Activated naive CD4-positive, alpha-beta T cell treated with anti-CD3 and anti-CD28 coated beads for 36 hours (primary cell): ENCODE measurements at regions not wholly inside any gene's neighbourhood (a gene's known extent, or its start where the extent isn't known, plus 50 kb on each side); places are given as distances from the start of the nearest gene placed in this dataset.
"Not testable (repeated sequence)": the region's sequence is repeated elsewhere in the genome, so short reads cannot be mapped to it uniquely, and the experiment has no call there.

Source experiments
- CTCF ChIA-PET: fragments of 350-600 bp; sonication (Branson Sonifier 250); formaldehyde crosslinking; loops from one replicate; lab custom pipeline; 2021; ENCODE audit warnings: antibody characterized with exemption; lab: Charles Lee
- DNase-seq: peaks from one replicate; pipeline ENCODE4 v3.0.0-alpha.2; 2020
- H3K27ac Mint-ChIP-seq: one replicate; pipeline ENCODE4 v1.8.0; 2021; ENCODE audit warnings: mild to moderate bottlenecking, mixed read lengths
- H3K27me3 Mint-ChIP-seq: one replicate; pipeline ENCODE4 v1.8.0; 2021; ENCODE audit warnings: low read depth, mixed read lengths
- H3K36me3 Mint-ChIP-seq: one replicate; pipeline ENCODE4 v1.8.0; 2021; ENCODE audit warnings: low read depth, mixed read lengths
- H3K4me1 Mint-ChIP-seq: one replicate; pipeline ENCODE4 v1.8.0; 2021; ENCODE audit warnings: low read depth, mixed read lengths
- H3K4me3 Mint-ChIP-seq: one replicate; pipeline ENCODE4 v1.8.0; 2021; ENCODE audit warnings: mild to moderate bottlenecking, moderate library complexity, mixed read lengths
- H3K9me3 Mint-ChIP-seq: one replicate; pipeline ENCODE4 v1.8.0; 2021; ENCODE audit warnings: mixed read lengths
- intact Hi-C: fragments of 100-400 bp; cut with micrococcal nuclease; formaldehyde crosslinking; loops from one replicate; pipeline ENCODE4 v1.15.1; 2023

DNA sequence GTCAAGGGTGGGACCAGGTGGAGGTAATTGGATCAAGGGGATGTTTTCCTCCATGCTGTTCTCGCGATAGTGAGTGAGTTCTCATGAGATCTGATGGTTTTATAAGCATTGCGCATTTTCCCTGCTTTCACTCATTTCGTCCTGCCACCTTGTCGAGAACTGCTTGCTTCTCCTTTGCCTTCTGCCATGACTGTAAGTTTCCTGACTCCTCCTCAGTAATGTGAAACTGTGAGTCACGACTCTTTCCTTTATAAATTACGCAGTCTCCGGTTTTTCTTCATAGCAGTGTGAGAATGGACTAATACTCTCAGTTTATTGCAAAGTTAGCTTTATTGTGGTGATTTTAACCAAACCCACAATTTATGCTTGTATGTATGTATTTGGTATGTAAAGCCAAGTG is 878.5 kb upstream of the ANO3 start:
- Mint-ChIP-seq H3K36me3 (no peaks in the 10 kb centered on the region), H3K4me1 (no peaks in the 10 kb centered on the region), H3K4me3 (no peak overlapping the region), H3K27me3 (no peaks in the 10 kb centered on the region), H3K27ac (no peak overlapping the region), H3K9me3 (peaks cover 7% of the 10 kb centered on the region)
- DNase-seq, result no peak
- CTCF ChIA-PET, result no interaction called here
- intact Hi-C loops, result no loop called here

DNA sequence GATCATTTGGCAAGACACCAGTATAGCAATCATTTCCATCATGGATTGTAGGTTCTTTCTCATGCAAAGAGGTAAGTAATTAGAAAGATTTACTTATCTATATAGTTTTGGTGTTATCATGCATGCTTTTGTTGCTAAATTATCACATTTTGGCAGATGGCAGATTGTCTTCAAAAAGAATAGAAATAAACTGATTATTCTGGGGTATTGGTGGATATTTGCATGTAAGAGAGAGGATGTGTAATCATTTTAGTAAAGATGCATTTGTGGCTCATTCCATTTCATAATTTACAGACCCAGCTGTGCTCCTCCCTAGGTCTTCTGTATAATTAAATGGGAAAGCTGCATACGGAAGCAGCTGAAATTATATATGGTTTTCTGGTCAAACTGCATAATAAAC is 875.7 kb upstream of the ANO3 start:
- Mint-ChIP-seq H3K27me3 (no peaks in the 10 kb centered on the region), H3K4me1 (no peaks in the 10 kb centered on the region), H3K4me3 (no peak overlapping the region), H3K9me3 (peaks cover 2% of the 10 kb centered on the region), H3K27ac (no peak overlapping the region), H3K36me3 (no peaks in the 10 kb centered on the region)
- CTCF ChIA-PET, result no interaction called here
- intact Hi-C loops, result no loop called here
- DNase-seq, result no peak

- Mint-ChIP-seq H3K36me3 (no peaks in the 10 kb centered on the region), H3K27ac (no peak overlapping the region), H3K4me3 (no peak overlapping the region), H3K4me1 (no peaks in the 10 kb centered on the region), H3K9me3 (peaks cover 6% of the 10 kb centered on the region), H3K27me3 (no peaks in the 10 kb centered on the region)
- intact Hi-C loops, result no loop called here
- no peak for DNase-seq
- CTCF ChIA-PET, result no interaction called here
These were observed 847.9 kb upstream of the ANO3 start for GRCh38 chr11:25483915-25484635.

DNA sequence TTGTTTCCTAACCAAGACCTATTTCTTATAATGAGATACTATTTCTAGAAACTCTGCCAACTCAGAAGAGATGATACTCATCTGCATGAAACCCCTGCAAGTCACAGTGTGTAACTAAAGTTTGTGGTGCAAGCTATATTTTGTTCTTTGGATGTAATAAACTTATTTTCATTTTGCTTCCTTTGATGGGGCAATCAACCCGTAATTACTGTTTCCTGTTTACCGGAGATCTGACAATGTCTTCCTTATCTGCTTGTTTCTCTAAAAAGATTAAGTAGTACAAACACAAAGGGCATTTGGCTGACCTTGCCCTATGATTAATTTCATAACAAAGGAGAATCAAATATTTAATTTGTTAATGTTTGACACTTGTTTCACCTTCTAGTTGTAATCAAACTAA is 846.6 kb upstream of the ANO3 start:
- Mint-ChIP-seq H3K4me1 (no peaks in the 10 kb centered on the region), H3K9me3 (peaks cover 6% of the 10 kb centered on the region), H3K36me3 (no peaks in the 10 kb centered on the region), H3K4me3 (no peak overlapping the region), H3K27ac (no peak overlapping the region), H3K27me3 (no peaks in the 10 kb centered on the region)
- no peak for DNase-seq
- intact Hi-C loops, result no loop called here
- CTCF ChIA-PET, result no interaction called here

DNA sequence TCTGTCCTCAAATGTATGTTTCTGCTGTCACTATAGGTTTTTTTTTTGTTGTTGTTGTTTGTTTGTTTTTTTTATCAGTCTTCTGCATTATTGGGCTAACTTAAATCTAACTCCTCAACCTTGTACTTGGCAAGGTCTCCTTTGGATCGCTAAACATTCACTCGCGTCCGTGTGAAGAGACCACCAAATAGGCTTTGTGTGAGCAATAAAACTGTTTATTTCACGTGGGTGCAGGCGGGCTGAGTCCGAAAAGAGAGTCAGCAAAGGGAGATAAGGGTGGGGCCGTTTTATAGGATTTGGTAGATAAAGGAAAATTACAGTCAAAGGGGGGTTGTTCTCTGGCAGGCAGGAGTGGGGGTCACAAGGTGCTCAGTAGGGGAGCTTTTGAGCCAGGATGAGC is 845.6 kb upstream of the ANO3 start:
- DNase-seq, intact Hi-C loops, H3K27ac Mint-ChIP-seq, H3K4me1 Mint-ChIP-seq, H3K27me3 Mint-ChIP-seq, CTCF ChIA-PET, H3K9me3 Mint-ChIP-seq, H3K36me3 Mint-ChIP-seq, H3K4me3 Mint-ChIP-seq: not testable (repeated sequence)

DNA sequence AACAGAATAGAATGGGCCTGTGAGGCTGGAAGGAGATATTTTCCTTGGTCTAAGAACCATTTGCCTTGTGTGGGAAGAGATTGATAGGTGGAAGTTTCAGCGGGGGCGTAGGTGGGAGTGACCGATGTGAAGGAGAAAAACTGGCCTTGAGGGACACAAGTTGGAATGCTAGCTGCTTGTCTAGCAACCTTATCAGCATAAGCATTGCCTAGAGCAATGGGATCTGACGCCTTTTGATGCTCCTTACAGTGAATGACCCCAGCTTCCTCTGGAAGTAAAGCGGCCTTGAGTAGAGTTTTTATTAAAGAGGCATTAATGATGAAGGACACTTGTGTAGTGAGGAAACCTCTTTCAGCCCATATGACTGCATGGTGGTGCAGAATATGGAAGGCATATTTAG is 843.8 kb upstream of the ANO3 start:
- H3K4me3 Mint-ChIP-seq, CTCF ChIA-PET, H3K4me1 Mint-ChIP-seq, intact Hi-C loops, H3K27ac Mint-ChIP-seq, H3K27me3 Mint-ChIP-seq, DNase-seq, H3K9me3 Mint-ChIP-seq, H3K36me3 Mint-ChIP-seq: not testable (repeated sequence)

- H3K36me3 Mint-ChIP-seq, H3K27ac Mint-ChIP-seq, H3K4me1 Mint-ChIP-seq, intact Hi-C loops, H3K27me3 Mint-ChIP-seq, DNase-seq, H3K4me3 Mint-ChIP-seq, CTCF ChIA-PET: not testable (repeated sequence)
- peaks cover 19% of the 10 kb centered on the region for H3K9me3 Mint-ChIP-seq
These were observed 830.5 kb upstream of the ANO3 start for GRCh38 chr11:25501426-25501825.

- Mint-ChIP-seq H3K27ac (no peak overlapping the region), H3K27me3 (no peaks in the 10 kb centered on the region), H3K4me3 (no peak overlapping the region), H3K9me3 (peaks cover 4% of the 10 kb centered on the region), H3K36me3 (no peaks in the 10 kb centered on the region), H3K4me1 (no peaks in the 10 kb centered on the region)
- CTCF ChIA-PET, result no interaction called here
- intact Hi-C loops, result no loop called here
- DNase-seq, result no peak
These were observed 816.4 kb upstream of the ANO3 start for GRCh38 chr11:25515576-25515975.

DNA sequence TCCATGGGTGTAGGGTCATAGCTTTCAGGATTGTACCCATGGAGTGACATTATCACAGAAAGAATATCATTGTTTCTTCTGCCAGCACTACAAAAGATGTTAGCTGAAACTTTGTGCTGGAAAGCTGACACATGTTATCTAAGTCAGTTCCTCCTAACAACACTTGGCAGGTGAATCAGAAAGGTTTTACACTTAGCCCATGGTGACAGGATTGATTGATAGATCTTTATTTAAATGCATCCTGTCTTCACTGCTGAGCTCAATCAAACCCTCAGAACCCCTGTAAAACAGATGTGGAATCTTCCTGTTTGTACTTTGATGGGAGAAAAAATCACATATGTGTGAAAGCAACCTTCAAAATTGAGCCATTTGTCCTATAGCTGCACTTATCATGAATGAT is 811.5 kb upstream of the ANO3 start:
- no peaks in the 10 kb centered on the region for H3K4me1 Mint-ChIP-seq
- DNase-seq, result no peak
- H3K4me3 Mint-ChIP-seq, result no peak overlapping the region
- H3K36me3 Mint-ChIP-seq, result no peaks in the 10 kb centered on the region
- no peak overlapping the region for H3K27ac Mint-ChIP-seq
- CTCF ChIA-PET, result no interaction called here
- no peaks in the 10 kb centered on the region for H3K27me3 Mint-ChIP-seq
- intact Hi-C loops, result loop anchor here (10.0 kb wide), 1 partner anchor 694 kb away; no protein-coding TSS in a partner anchor
- H3K9me3 Mint-ChIP-seq, result peaks cover 4% of the 10 kb centered on the region

- no peaks in the 10 kb centered on the region for H3K4me1 Mint-ChIP-seq
- intact Hi-C loops, result loop anchor here (10.0 kb wide), 1 partner anchor 687 kb away; no protein-coding TSS in a partner anchor
- H3K9me3 Mint-ChIP-seq, result peaks cover 4% of the 10 kb centered on the region
These were observed 804.1 kb upstream of the ANO3 start for GRCh38 chr11:25527841-25528240.

DNA sequence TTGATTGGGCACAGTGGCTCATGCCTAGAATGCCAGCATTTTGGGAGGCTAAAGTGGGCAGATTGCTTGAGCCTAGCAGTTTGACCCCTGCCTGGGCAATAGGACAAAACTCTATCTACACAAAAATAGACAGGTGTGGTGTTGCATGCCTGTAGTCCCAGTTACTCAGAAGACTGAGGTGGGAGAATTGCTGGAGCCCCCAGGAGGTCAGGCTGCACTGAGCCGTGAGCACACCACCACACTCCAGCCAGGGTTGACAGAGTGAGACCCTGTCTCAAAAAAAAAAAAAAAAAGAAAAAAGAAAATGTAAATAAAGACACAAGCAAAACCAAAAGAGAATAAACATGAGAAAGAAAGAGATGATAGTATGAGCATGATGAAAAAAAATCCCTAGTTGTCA is 802.4 kb upstream of the ANO3 start:
- CTCF ChIA-PET, result no interaction called here
- Mint-ChIP-seq H3K27me3 (no peaks in the 10 kb centered on the region), H3K9me3 (peaks cover 5% of the 10 kb centered on the region), H3K4me3 (no peak overlapping the region), H3K27ac (no peak overlapping the region), H3K4me1 (no peaks in the 10 kb centered on the region), H3K36me3 (no peaks in the 10 kb centered on the region)
- no peak for DNase-seq
- intact Hi-C loops, result loop anchor here (10.0 kb wide), 1 partner anchor 685 kb away; no protein-coding TSS in a partner anchor

More at GRCh38 chr11:25527841-25528240, 804.1 kb upstream of the ANO3 start:
- H3K4me3 Mint-ChIP-seq, result no peak overlapping the region
- H3K36me3 Mint-ChIP-seq, result no peaks in the 10 kb centered on the region
- H3K27ac Mint-ChIP-seq, result no peak overlapping the region
- H3K27me3 Mint-ChIP-seq, result no peaks in the 10 kb centered on the region
- no peak for DNase-seq
- CTCF ChIA-PET, result no interaction called here

GRCh38 chr11:25535467-25536272 is 796.3 kb upstream of the ANO3 start:
- no peaks in the 10 kb centered on the region for H3K36me3 Mint-ChIP-seq
- H3K9me3 Mint-ChIP-seq, result peaks cover 6% of the 10 kb centered on the region
- H3K4me3 Mint-ChIP-seq, result no peak overlapping the region
- no peaks in the 10 kb centered on the region for H3K4me1 Mint-ChIP-seq
- DNase-seq, result no peak
- no peaks in the 10 kb centered on the region for H3K27me3 Mint-ChIP-seq
- CTCF ChIA-PET, result no interaction called here
- intact Hi-C loops, result no loop called here
- H3K27ac Mint-ChIP-seq, result no peak overlapping the region

- no peaks in the 10 kb centered on the region for H3K36me3 Mint-ChIP-seq
- intact Hi-C loops, result no loop called here
- no peak for DNase-seq
- no peak overlapping the region for H3K4me3 Mint-ChIP-seq
- no peak overlapping the region for H3K27ac Mint-ChIP-seq
- H3K4me1 Mint-ChIP-seq, result no peaks in the 10 kb centered on the region
- H3K9me3 Mint-ChIP-seq, result peaks cover 4% of the 10 kb centered on the region
- H3K27me3 Mint-ChIP-seq, result no peaks in the 10 kb centered on the region
- CTCF ChIA-PET, result no interaction called here
These were observed 795.6 kb upstream of the ANO3 start for GRCh38 chr11:25536289-25536688.
